Neutrophil (primary cell): ENCODE measurements at regions not wholly inside any gene's neighbourhood (a gene's known extent, or its start where the extent isn't known, plus 50 kb on each side); places are given as distances from the start of the nearest gene placed in this dataset.

ENCODE experiments used
- H3K27ac ChIP-seq: fragments of 200-600 bp; sonication (generic); 2 replicates; pipeline ENCODE4 v1.5.1; 2016; ENCODE audit warnings: mild to moderate bottlenecking, moderate library complexity
- H3K27me3 ChIP-seq: fragments of 200-600 bp; sonication (generic); 2 replicates; pipeline ENCODE4 v1.6.0; 2016; ENCODE audit warnings: mild to moderate bottlenecking
- H3K36me3 ChIP-seq: fragments of 200-600 bp; sonication (generic); 2 replicates; pipeline ENCODE4 v1.5.1; 2017
- H3K4me1 ChIP-seq, 2 experiments: fragments of 200-600 bp in 1 of 2; sonication (generic) in 1 of 2; 1 replicate in 1 of 2; 2 replicates in 1 of 2; pipeline versions ENCODE4 v1.5.1 to v1.6.1; 2013 to 2016; ENCODE audit warnings: low read depth in 1 of 2, low read length in 1 of 2, mild to moderate bottlenecking in 1 of 2, moderate library complexity in 1 of 2; ENCODE audit not compliant: control insufficient read depth in 1 of 2, insufficient read depth in 1 of 2
- H3K4me3 ChIP-seq, 2 experiments: fragments of 200-600 bp in 1 of 2; sonication (generic) in 1 of 2; 1 replicate in 1 of 2; 2 replicates in 1 of 2; pipeline ENCODE4 v1.5.1; 2013 to 2016; ENCODE audit warnings: low read depth in 1 of 2, low read length in 1 of 2, mild to moderate bottlenecking in 1 of 2, moderate library complexity in 1 of 2
- H3K9me3 ChIP-seq: fragments of 200-600 bp; sonication (generic); 2 replicates; pipeline ENCODE4 v1.5.1; 2016
- CTCF ChIP-seq: fragments of 200-600 bp; sonication (generic); IDR thresholded peaks from 2 replicates; pipeline ENCODE4 v1.5.1; 2016; ENCODE audit warnings: antibody characterized with exemption

GRCh38 chr7:67435894-67436535, 439.4 kb downstream of the TYW1 start:
- Histone ChIP-seq H3K27ac (no peak overlapping the region), H3K9me3 (no peaks in the 10 kb centered on the region), H3K4me3 (no peak overlapping the region), H3K4me1 (no peaks in the 10 kb centered on the region), H3K36me3 (no peaks in the 10 kb centered on the region), H3K27me3 (no peaks in the 10 kb centered on the region)
- no peak for TF ChIP-seq CTCF

DNA sequence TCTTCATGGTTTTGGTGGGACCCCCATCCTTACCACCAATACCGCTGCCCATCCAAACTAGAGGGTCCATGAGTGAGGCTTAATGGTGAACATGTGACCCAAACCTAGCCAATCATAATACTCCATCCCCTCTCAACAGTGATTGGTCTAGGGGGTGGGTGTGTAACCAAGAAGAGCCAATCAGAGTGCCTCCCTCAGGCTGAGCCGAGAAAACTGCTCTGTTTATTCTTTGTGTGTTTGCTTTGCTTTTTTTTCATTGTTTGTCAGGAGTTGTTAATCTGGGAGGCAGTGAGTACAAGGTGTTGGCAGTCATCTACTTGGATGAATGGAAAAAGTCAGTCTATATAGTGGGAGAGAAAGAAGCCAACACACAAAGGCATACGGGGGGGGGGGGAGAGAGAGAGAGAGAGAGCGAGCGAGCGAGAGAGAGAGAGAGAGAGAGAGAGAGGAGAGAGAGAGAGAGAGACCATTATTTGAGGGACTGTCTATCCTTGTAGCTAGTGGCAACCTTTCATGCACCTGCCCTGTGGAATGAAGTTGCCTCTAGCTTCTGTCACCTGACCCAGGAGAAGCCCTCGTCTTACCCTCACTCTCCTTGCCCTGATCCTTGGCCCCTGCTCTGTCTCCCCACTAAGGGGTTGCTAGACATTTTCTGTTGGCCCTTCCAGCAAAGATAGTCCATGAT, 441.7 kb downstream of the TYW1 start:
- Histone ChIP-seq H3K27me3 (no peaks in the 10 kb centered on the region), H3K4me3 (no peak overlapping the region), H3K4me1 (no peaks in the 10 kb centered on the region), H3K27ac (no peak overlapping the region), H3K9me3 (no peaks in the 10 kb centered on the region), H3K36me3 (no peaks in the 10 kb centered on the region)
- no peak for TF ChIP-seq CTCF

DNA sequence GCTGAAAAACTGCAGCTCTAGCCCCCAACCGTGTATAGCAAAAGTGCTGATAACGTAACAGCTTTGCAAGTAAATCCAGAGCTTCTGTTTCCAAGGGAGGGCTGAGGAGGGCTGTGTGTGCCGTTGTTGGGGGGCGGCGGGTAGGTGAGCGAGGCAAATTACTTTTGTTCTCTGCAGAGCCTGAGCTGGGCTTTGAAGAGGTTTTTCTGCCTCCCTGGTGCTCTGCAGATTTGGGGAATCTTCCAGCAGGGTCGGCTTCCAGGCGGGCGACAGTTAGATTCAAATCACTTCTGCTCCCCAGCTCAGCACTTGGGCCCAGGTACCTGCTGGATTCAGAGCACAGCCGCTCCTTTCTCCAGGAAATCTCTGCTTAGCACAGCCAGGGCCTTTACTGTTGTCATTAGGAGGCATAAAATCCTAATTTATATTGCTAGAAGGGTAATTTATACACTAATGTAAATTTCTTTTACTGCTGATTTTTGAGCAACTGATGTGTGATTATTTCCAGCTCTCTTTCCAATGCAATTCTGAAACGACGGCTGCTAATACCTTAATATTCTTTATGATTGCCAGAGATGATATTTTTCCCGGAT, 442.4 kb downstream of the TYW1 start:
- no peak overlapping the region for H3K4me3 ChIP-seq
- H3K27me3 ChIP-seq, result no peaks in the 10 kb centered on the region
- TF ChIP-seq CTCF, result no peak
- H3K36me3 ChIP-seq, result no peaks in the 10 kb centered on the region
- no peak overlapping the region for H3K27ac ChIP-seq
- H3K9me3 ChIP-seq, result no peaks in the 10 kb centered on the region
- no peaks in the 10 kb centered on the region for H3K4me1 ChIP-seq

- H3K27me3 ChIP-seq, result no peaks in the 10 kb centered on the region
- no peaks in the 10 kb centered on the region for H3K9me3 ChIP-seq
- no peaks in the 10 kb centered on the region for H3K36me3 ChIP-seq
- no peak overlapping the region for H3K27ac ChIP-seq
- TF ChIP-seq CTCF, result no peak
- no peaks in the 10 kb centered on the region for H3K4me1 ChIP-seq
- H3K4me3 ChIP-seq, result no peak overlapping the region
Measured at GRCh38 chr7:67440321-67440720, 443.7 kb downstream of the TYW1 start.

- Histone ChIP-seq H3K27ac (no peak overlapping the region), H3K4me1 (no peaks in the 10 kb centered on the region), H3K36me3 (no peaks in the 10 kb centered on the region), H3K9me3 (no peaks in the 10 kb centered on the region), H3K4me3 (no peak overlapping the region), H3K27me3 (no peaks in the 10 kb centered on the region)
- TF ChIP-seq CTCF, result no peak
Measured at GRCh38 chr7:67445728-67446127, 449.1 kb downstream of the TYW1 start.
